ENCODE measurements at regions not wholly inside any gene's neighbourhood (a gene's known extent, or its start where the extent isn't known, plus 50 kb on each side); places are given as distances from the start of the nearest gene placed in this dataset.
"Not testable (repeated sequence)": the region's sequence is repeated elsewhere in the genome, so short reads cannot be mapped to it uniquely, and the experiment has no call there.

DNA sequence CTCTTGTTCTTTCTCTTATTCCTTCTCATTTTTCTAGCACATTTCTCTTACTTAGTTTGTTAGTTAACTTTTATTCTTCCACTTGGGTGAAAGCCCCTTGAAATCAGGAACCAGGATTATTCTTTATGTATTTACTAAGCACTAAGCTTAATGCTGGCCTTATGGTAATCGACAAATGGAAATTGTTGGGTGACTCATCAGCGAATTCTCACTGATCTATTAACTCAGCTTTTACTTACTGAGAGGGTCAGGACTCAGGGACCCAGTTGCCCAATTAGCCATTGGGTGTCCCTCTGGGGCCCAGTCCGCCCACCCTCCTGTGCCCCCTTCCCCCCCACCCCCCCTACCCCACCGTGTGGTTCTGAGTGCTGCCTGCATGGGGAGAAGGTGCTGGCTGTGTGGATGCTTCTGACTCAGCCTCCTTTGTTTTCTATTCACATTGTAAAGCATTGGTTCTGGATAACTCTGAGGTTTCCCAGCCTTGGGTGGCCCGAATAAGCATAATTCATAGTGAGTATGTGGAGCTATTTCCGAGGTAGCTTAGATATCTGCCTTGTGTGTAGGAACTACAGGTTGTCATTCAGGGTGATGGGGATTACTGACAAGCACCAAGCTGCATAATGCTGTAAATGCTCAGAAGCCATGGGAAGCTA is 240.9 kb downstream of the FGF9 start:
- H3K36me3 ChIP-seq (ENCODE audit: insufficient read depth, low read length), result no peaks in the 10 kb centered on the region
- no peak for DNase-seq
- peaks cover 0 to 4% of the 10 kb centered on the region in 2 donors for H3K27me3 Mint-ChIP-seq
- no peaks in the 10 kb centered on the region for H3K36me3 Mint-ChIP-seq
- H3K4me3 ChIP-seq (ENCODE audit: low read length in 2 of 2), result no peak overlapping the region
- intact Hi-C loops (cut with micrococcal nuclease), result loop anchor here (5.0 kb wide), 1 partner anchor 366 kb away; no protein-coding TSS in a partner anchor
- CTCF ChIA-PET (ENCODE audit: partially characterized antibody), result interaction anchor here (0.9 kb wide), 1 partner anchor 150 kb away, joined by 3 read pairs; no protein-coding TSS in a partner anchor
- H3K27ac Mint-ChIP-seq, result no peak overlapping the region
- no peaks in the 10 kb centered on the region for H3K4me1 ChIP-seq (ENCODE audit: insufficient read depth, low read length)
- no peaks in the 10 kb centered on the region for H3K4me1 Mint-ChIP-seq
- H3K27me3 ChIP-seq (ENCODE audit: insufficient read depth, low read length), result no peaks in the 10 kb centered on the region
- H3K27ac ChIP-seq (ENCODE audit: low read depth, low read length), result no peak overlapping the region
- POLR2A ChIA-PET (ENCODE audit: partially characterized antibody), result no interaction called here
- no peaks in the 10 kb centered on the region for H3K9me3 ChIP-seq (ENCODE audit: control insufficient read depth in 1 of 2, low read length in 2 of 2)
- no peaks in the 10 kb centered on the region for H3K9me3 Mint-ChIP-seq
- H3K4me3 Mint-ChIP-seq, result no peak overlapping the region

DNA sequence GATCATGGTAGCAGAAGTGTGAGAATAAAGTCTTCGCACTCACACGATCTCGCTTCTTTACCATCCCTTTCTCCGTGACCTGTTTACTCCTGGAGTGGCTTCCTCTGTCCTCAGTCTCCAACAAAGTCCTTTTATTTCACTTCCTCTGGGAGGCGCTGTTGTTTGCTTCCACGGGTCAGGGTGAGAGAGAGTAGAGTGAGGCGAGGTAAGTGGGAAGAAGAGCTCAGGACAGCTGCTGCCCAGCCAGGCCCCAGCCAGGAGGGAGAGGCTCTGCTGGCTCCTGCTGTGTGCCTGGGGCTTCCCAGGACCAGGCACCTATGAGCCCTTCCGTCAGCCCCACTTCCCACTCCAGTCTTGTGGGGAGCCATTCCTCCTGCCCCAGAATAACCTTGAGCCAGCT is 242.1 kb downstream of the FGF9 start:
- intact Hi-C loops (cut with micrococcal nuclease), result loop anchor here (5.0 kb wide), 1 partner anchor 364 kb away; no protein-coding TSS in a partner anchor
- H3K9me3 ChIP-seq (ENCODE audit: control insufficient read depth in 1 of 2, low read length in 2 of 2), result no peaks in the 10 kb centered on the region
- no peaks in the 10 kb centered on the region for H3K27me3 ChIP-seq (ENCODE audit: insufficient read depth, low read length)
- Mint-ChIP-seq H3K4me3 (no peak overlapping the region), H3K9me3 (no peaks in the 10 kb centered on the region), H3K27me3 (peaks cover 0 to 4% of the 10 kb centered on the region in 2 donors), H3K27ac (no peak overlapping the region), H3K4me1 (no peaks in the 10 kb centered on the region), H3K36me3 (no peaks in the 10 kb centered on the region)
- DNase-seq, result no peak
- no peaks in the 10 kb centered on the region for H3K4me1 ChIP-seq (ENCODE audit: insufficient read depth, low read length)
- ChIA-PET CTCF (ENCODE audit: partially characterized antibody) (interaction anchor here (0.9 kb wide), 1 partner anchor 149 kb away, joined by 3 read pairs; no protein-coding TSS in a partner anchor), POLR2A (ENCODE audit: partially characterized antibody) (no interaction called here)
- no peaks in the 10 kb centered on the region for H3K36me3 ChIP-seq (ENCODE audit: insufficient read depth, low read length)
- H3K4me3 ChIP-seq (ENCODE audit: low read length in 2 of 2), result no peak overlapping the region
- no peak overlapping the region for H3K27ac ChIP-seq (ENCODE audit: low read depth, low read length)

GRCh38 chr13:21917086-21918015 is 246.5 kb downstream of the FGF9 start:
- H3K4me3 ChIP-seq (ENCODE audit: low read length in 2 of 2), result no peak overlapping the region
- H3K27me3 Mint-ChIP-seq, result no peaks in the 10 kb centered on the region
- no peaks in the 10 kb centered on the region for H3K4me1 Mint-ChIP-seq
- H3K4me1 ChIP-seq (ENCODE audit: insufficient read depth, low read length), result no peaks in the 10 kb centered on the region
- intact Hi-C loops (cut with micrococcal nuclease), result no loop called here
- H3K36me3 Mint-ChIP-seq, result no peaks in the 10 kb centered on the region
- CTCF ChIA-PET (ENCODE audit: partially characterized antibody), result interaction anchor here (1.0 kb wide), 1 partner anchor 279 kb away, joined by 3 read pairs; no protein-coding TSS in a partner anchor
- no peak overlapping the region for H3K4me3 Mint-ChIP-seq
- H3K27ac ChIP-seq (ENCODE audit: low read depth, low read length), result no peak overlapping the region
- no peak overlapping the region for H3K27ac Mint-ChIP-seq
- peaks cover 0 to 3% (median 0%) of the 10 kb centered on the region in 8 donors for H3K9me3 Mint-ChIP-seq
- POLR2A ChIA-PET (ENCODE audit: partially characterized antibody), result no interaction called here
- H3K9me3 ChIP-seq (ENCODE audit: control insufficient read depth in 1 of 2, low read length in 2 of 2), result no peaks in the 10 kb centered on the region
- no peak for DNase-seq
- H3K27me3 ChIP-seq (ENCODE audit: insufficient read depth, low read length), result no peaks in the 10 kb centered on the region
- no peaks in the 10 kb centered on the region for H3K36me3 ChIP-seq (ENCODE audit: insufficient read depth, low read length)

DNA sequence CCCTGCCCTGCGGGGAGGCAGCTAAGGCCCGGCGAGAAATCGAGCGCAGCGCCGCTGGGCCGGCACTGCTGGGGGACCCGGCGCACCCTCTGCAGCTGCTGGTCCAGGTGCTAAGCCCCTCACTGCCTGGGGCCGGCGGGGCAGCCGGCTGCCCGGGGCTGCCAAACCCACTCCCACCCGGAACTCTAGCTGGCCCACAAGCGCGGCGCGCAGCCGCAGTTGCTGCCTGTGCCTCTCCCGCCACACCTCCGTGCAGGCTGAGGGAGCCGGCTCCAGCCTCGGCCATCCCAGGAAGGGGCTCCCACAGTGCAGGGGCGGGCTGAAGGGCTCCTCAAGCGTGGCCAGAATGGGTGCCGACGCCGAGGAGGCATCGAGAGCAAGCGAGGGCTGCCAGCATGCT is 249.9 kb downstream of the FGF9 start:
- H3K4me1 ChIP-seq (ENCODE audit: insufficient read depth, low read length); H3K4me1 Mint-ChIP-seq; intact Hi-C loops (cut with micrococcal nuclease); H3K27me3 Mint-ChIP-seq; H3K27me3 ChIP-seq (ENCODE audit: insufficient read depth, low read length); H3K9me3 Mint-ChIP-seq; H3K4me3 Mint-ChIP-seq; DNase-seq; POLR2A ChIA-PET (ENCODE audit: partially characterized antibody); H3K27ac ChIP-seq (ENCODE audit: low read depth, low read length); H3K36me3 ChIP-seq (ENCODE audit: insufficient read depth, low read length); CTCF ChIA-PET (ENCODE audit: partially characterized antibody); H3K9me3 ChIP-seq (ENCODE audit: control insufficient read depth in 1 of 2, low read length in 2 of 2); H3K27ac Mint-ChIP-seq; H3K4me3 ChIP-seq (ENCODE audit: low read length in 2 of 2); H3K36me3 Mint-ChIP-seq: not testable (repeated sequence)

DNA sequence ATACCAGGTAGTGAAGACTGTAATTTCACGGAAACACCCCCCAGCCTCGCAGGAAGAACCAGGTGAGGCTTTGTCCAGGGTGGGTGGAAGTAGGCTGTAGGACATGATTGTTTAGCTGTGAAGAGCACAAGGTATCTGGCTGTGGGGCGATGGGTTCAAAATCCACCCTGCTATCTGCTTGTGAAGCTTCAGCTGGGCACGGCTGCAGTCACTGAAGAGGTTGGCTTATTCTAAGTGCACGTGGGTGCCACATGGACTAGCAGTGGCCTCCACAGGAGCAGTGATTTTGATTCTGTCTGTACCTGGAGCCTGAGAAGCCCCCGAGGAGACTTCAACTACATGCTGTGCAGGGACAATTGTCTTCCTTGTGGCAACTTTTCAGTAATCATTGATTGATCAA is 254.1 kb downstream of the FGF9 start:
- H3K4me3 Mint-ChIP-seq, result no peak overlapping the region
- H3K36me3 Mint-ChIP-seq, result no peaks in the 10 kb centered on the region
- no peaks in the 10 kb centered on the region for H3K27me3 Mint-ChIP-seq
- no peaks in the 10 kb centered on the region for H3K4me1 ChIP-seq (ENCODE audit: insufficient read depth, low read length)
- no peak for DNase-seq
- H3K9me3 Mint-ChIP-seq, result peaks cover 0 to 3% (median 0%) of the 10 kb centered on the region in 8 donors
- no peaks in the 10 kb centered on the region for H3K27me3 ChIP-seq (ENCODE audit: insufficient read depth, low read length)
- no peak overlapping the region for H3K27ac ChIP-seq (ENCODE audit: low read depth, low read length)
- no peaks in the 10 kb centered on the region for H3K9me3 ChIP-seq (ENCODE audit: control insufficient read depth in 1 of 2, low read length in 2 of 2)
- no peaks in the 10 kb centered on the region for H3K36me3 ChIP-seq (ENCODE audit: insufficient read depth, low read length)
- H3K4me1 Mint-ChIP-seq, result no peaks in the 10 kb centered on the region
- ChIA-PET CTCF (ENCODE audit: partially characterized antibody) (no interaction called here), POLR2A (ENCODE audit: partially characterized antibody) (no interaction called here)
- H3K4me3 ChIP-seq (ENCODE audit: low read length in 2 of 2), result no peak overlapping the region
- intact Hi-C loops (cut with micrococcal nuclease), result no loop called here
- H3K27ac Mint-ChIP-seq, result no peak overlapping the region

DNA sequence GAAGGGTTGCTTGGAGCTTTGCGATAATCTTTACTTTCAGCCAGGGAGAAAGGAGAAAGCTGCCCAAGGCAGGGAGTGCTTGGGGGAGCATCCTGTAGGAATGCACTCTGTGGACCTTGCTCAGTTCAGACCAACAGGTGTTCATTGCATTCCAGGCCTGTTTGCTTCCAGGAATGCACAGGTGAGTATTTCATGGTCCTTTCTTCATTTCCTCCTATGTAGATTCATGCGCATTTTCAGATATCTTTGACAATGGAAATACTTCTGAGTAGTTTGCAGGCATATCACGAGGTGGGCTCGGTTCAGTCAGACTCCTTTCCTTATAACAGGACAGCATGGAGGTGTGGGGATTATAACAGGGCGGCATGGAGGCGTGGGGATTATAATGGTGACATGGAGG is 254.8 kb downstream of the FGF9 start:
- Histone ChIP-seq H3K27me3 (ENCODE audit: insufficient read depth, low read length) (no peaks in the 10 kb centered on the region), H3K4me3 (ENCODE audit: low read length in 2 of 2) (no peak overlapping the region), H3K4me1 (ENCODE audit: insufficient read depth, low read length) (no peaks in the 10 kb centered on the region), H3K9me3 (ENCODE audit: control insufficient read depth in 1 of 2, low read length in 2 of 2) (no peaks in the 10 kb centered on the region), H3K27ac (ENCODE audit: low read depth, low read length) (no peak overlapping the region), H3K36me3 (ENCODE audit: insufficient read depth, low read length) (no peaks in the 10 kb centered on the region)
- DNase-seq, result no peak
- no peaks in the 10 kb centered on the region for H3K36me3 Mint-ChIP-seq
- CTCF ChIA-PET (ENCODE audit: partially characterized antibody), result no interaction called here
- no peaks in the 10 kb centered on the region for H3K9me3 Mint-ChIP-seq
- POLR2A ChIA-PET (ENCODE audit: partially characterized antibody), result no interaction called here
- peak overlapping the region in 2 of 7 donors; percentile 14 to 83 for H3K27ac Mint-ChIP-seq
- no peaks in the 10 kb centered on the region for H3K4me1 Mint-ChIP-seq
- H3K4me3 Mint-ChIP-seq, result no peak overlapping the region
- no peaks in the 10 kb centered on the region for H3K27me3 Mint-ChIP-seq
- intact Hi-C loops (cut with micrococcal nuclease), result no loop called here

DNA sequence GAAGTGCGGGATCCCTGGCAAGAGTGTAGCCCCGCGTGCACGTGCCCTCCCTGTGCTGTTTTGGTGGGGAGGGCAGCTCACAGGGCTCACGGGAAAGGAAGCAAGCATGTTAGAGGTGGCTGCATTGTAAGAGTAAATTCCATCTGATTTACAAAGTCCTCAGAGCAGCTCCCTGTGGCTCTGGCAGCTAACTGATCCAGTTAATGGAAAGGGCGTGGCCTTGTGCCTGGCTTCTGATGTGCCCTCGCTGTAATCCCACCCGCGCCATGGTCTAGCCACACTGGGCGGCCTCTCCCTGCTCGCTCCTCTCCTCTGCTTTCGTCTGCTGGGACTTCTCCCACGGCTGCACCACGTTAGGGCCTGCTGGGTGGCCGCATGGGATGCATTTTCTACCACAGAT is 258.5 kb downstream of the FGF9 start:
- H3K27me3 Mint-ChIP-seq, result no peaks in the 10 kb centered on the region
- no peak for DNase-seq
- no peak overlapping the region for H3K27ac Mint-ChIP-seq
- no peaks in the 10 kb centered on the region for H3K36me3 Mint-ChIP-seq
- peaks cover 0 to 2% (median 0%) of the 10 kb centered on the region in 8 donors for H3K9me3 Mint-ChIP-seq
- no peak overlapping the region for H3K27ac ChIP-seq (ENCODE audit: low read depth, low read length)
- no peaks in the 10 kb centered on the region for H3K27me3 ChIP-seq (ENCODE audit: insufficient read depth, low read length)
- no peaks in the 10 kb centered on the region for H3K36me3 ChIP-seq (ENCODE audit: insufficient read depth, low read length)
- H3K4me1 ChIP-seq (ENCODE audit: insufficient read depth, low read length), result no peaks in the 10 kb centered on the region
- intact Hi-C loops (cut with micrococcal nuclease), result no loop called here
- ChIA-PET POLR2A (ENCODE audit: partially characterized antibody) (no interaction called here), CTCF (ENCODE audit: partially characterized antibody) (no interaction called here)
- H3K4me3 ChIP-seq (ENCODE audit: low read length in 2 of 2), result no peak overlapping the region
- H3K9me3 ChIP-seq (ENCODE audit: control insufficient read depth in 1 of 2, low read length in 2 of 2), result no peaks in the 10 kb centered on the region
- no peaks in the 10 kb centered on the region for H3K4me1 Mint-ChIP-seq
- H3K4me3 Mint-ChIP-seq, result no peak overlapping the region

Measured in CD4-positive, alpha-beta memory T cell (primary cell).